Fibroblast of skin of right quadriceps (primary cell): ENCODE measurements at regions not wholly inside any gene's neighbourhood (a gene's known extent, or its start where the extent isn't known, plus 50 kb on each side); places are given as distances from the start of the nearest gene placed in this dataset.

Experiments
- DNase-seq: peaks from one replicate; pipeline ENCODE4 v3.0.0-alpha.2; 2013

DNA sequence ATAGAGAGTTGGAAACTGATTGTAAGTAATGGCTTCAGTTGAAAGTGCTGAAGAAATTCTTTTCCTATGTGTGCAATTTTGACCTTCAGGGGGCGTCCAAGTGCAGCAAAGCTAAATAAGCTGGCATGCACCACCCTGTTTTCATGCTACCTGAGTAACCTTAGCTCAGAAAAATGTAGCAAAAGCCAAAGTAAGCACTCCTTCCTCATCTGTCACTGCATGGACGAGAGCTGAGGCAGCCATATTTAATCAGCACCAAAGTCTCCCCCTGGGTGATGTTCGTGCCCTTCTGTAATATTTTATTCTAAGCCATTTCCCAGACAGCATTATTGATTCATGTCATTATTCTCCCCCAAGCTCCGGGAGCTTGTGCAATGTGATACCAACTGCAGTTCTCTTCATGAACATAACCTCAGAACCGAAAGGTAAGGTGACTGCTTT lies 123.1 kb downstream of the RPS12 start:
- peak; percentile 19 for DNase-seq

DNA sequence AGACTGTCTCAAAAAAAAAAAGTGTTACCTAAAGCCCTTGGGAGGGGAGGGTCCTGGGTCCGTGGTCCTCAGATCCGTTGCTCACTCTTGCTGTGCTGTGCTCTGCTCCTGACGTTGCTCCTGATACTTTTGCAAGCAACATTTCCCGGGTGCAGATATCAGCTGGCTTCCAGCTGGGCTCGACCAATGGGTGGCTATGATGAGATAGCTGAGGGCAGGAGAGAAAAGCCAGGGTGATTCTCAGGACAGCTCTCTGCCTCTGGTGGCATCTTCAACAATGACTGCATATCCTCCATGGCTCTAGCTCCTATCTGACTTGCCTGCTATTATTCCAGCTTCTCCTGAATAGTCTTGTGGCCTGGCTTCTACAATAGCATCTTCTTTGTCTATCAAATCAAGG lies 134.5 kb downstream of the RPS12 start:
- no peak for DNase-seq

DNA sequence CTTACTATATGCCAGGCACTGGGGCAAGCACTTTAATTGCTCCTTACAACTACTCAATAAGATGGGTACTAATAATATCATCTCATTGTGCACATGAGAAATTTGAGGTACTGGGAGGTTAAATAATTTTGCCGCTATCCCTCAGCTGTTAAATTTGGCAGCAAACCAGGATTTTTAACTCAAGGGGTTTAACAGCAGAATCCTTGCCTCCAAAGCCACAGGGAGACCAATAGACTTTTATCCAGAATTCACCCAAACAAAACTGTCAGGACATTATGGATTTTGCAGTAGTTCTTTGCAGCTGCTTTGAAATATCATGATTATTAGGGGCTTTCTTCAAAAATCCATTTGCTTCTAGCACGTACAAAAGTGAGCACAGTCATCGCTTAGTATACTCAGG lies 136.2 kb downstream of the RPS12 start:
- no peak for DNase-seq

DNA sequence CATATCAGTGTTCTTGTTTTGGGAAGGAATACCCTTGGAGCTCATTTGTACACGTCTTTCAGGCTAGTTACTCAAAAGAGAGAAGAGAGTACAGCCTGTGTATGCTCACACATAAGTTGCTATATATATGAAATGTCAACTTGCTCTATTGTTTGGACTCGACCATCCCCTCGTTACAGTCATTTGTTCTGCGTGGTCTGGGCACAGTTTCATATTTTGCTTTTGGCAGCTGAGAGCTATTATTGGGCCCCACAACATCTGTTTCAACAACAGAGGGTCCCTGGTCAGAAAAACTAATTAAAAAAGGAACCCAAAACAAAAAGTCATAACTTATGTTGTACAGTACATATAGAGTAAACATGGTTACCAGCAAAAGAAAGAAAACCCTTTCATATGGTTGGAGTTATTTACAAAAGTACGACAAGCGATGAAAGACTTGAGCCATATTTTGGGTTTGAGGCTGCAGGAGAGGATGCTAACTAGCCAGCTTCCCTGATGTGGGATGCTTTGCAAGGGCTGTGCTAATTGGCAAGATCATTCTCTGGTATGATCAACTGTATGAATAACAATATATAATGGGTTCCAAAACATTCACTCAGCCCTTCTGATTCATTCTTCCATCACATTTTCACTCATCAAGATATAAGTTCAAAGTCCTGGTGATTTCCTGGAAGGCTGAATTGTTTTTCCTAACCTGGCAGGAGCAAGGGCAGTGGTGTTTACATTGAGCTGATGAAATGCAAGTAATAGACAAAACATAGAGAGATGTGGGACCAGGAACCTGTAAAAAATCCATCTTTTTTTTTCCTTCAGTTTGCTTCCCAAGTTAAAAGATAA lies 137.9 kb downstream of the RPS12 start:
- DNase-seq: no peak

DNA sequence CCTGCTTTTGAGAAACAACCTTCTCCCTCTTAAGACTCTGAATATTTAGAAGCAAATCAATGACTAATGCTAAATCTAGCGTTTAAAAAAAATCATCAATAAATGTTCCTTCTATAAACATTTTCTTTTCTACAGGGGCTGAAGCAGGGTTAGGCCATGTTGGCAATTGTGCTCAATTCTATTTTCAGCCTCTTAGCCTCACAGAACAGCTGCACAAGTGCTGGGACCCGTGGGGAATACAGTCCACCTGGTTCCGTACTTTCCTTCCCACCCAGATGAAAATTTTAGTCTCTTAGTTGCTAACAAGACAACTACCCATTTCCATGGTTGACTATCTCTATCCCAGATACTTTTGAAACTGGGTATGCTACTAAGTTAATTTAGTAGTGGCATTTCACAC lies 138.6 kb downstream of the RPS12 start:
- no peak for DNase-seq

DNA sequence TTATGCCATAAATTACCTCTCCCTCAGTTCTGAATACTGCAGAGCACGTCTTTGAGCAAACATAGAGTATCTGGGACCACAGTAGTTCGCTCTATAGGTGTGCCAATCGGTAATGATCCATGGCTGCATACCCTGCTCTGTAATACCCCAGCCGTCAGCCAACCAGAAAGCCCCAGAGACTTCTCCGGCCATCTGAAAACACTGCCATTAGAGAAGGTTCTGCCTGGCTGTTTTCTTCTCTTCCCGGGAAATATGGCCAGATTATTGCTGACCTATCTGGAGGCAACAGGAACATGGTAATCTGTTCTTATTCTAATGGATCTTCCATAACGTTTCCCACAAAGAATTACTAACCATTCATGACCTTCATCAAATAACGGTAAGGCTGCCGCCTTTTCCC lies 139.9 kb downstream of the RPS12 start:
- DNase-seq: no peak

DNA sequence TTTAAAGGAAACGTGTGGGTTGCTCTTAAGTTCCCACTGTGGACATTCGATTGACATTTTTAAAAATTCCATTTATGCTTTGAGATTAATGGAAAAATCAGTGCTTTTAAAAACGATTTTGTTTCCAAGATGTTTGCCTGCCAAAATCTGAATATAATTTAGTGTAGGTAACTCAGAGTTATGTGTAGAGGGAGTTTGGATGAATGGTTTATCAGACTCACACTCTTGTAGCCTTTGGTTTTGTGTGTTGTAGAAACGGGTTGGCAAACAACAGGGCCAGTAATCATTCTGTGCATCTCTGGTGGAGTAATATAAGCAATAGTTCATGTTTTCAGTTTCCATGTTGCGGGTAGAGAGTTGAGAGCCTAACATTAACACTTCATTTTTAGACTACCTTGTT lies 140.6 kb downstream of the RPS12 start:
- DNase-seq: no peak

DNA sequence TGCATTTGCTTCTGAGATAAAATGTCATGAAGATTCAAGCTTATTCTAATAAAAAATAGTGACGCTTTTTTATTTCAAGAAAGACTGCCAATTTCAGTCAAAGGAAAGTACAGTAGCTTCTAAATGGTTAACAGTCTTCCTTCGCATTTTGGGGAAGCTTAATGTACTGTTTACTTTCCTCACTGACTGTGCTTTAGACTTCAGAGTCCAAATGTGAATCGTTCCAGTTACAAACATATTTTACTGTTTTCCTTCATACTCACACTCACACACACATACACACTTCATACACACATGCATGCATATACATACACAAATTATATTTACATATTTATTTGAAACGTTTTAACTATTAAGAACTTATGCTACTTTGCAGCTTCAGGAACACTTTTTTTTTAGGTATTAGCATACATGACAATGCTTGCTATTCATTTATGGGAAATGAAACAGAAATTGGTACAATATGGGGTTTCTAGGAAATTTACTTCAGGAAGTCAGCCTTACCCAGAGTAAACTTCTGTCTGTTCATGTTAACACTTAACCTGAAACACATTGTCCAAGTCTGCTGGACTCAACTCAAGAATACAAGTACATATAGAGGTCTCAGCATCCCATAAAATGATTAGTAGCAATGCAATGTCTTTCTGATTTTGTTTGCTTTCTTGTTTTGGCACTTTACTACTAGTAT lies 145.4 kb downstream of the RPS12 start:
- no peak for DNase-seq

DNA sequence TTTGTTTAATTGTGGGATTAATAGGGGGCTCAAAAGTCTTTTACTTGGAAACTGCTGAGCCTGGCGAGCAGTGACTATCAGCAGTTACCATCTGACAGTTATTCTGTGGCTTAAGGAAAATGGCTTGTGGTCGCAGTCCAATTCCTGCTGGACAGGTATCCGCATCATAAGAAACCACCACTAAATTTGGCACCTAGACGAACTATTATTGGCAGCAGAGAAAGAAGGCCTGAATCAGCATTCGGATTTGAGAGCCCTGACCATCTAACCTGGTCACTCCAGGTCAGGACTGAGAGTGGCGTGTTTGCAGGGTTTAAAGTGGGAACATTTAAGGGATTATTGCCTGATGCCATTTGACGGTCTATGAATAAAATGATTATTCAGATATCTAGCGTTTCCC lies 146.4 kb downstream of the RPS12 start:
- DNase-seq: no peak

DNA sequence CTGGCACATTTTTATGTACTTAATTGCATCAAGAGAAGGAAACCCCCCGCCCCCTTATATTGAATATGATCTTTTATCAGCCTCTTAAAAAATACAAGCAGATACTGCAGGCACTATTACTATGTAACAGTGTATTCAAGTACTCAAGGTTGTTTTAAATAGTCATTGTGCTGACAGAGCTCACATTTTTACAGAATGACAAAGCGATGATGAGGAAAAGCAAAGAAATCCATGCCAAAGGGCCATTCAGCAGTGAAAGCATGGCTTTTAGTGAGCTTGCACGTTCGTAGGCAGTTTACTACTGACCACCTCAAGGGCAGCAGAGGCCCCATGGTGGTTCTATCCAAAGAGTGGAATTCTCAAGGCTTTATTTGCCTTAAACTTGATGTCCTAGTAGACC lies 146.8 kb downstream of the RPS12 start:
- peak; percentile 64 for DNase-seq

DNA sequence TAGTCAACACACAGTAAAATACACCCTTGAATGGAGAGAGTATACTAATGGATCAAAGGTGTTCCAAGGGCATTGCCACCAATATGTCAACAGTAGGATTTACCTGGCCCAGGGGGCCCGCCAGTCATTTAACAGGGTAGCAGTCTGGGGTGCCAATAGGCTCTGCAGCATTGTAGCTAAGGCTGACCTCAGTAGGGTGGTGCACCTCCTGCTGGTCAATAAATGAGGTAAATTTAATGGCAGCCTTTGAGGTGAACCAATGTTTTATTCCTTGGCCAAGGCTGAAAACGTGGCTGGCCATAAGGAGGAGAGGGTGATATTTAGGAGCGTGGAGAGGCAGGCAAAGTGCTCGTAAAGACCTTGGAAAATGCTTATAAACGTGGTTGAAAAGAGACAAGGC lies 147.2 kb downstream of the RPS12 start:
- DNase-seq: no peak

DNA sequence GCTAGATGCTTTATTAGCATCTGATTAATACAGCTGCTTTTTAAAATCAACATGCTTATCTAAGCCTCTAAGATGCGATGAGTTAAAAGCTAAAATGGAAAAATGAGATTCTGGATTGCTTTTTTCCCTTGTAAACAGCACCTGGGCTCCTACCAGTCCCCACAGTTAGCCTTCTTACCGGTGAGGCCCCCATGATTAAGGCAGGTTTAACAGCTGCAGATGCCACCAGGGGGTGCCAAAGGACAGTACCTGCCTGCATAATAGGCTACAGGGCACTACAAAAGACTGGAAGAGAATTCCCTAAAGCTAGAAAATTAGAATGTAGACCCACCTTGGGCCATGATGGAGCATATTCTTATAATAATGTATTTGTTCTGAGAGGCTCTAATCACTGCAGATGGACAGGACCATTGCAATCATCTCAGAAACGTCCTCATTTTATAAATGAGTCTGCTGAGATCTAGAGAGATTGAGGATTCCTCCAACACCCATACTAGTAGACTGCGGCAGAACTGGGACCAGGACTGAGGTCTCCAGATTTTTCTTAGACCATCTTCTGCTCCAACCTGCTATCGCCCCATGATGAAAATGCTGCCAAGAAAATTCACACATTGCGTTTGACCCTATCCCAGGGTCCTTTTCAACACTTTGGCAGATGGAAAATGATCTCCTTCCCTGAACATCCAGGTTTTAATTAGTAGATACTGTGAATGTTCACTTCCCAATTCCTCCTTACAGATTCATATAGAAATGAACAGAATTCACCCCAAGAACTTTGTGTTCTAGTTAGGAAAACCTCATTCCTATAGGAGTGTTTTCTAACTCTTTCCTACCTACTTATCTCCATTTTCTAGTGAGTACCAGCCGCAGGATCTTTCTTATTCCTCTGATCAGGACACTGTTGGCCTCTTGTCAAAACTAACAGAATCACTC lies 148.8 kb downstream of the RPS12 start:
- DNase-seq: peak; percentile 35

DNA sequence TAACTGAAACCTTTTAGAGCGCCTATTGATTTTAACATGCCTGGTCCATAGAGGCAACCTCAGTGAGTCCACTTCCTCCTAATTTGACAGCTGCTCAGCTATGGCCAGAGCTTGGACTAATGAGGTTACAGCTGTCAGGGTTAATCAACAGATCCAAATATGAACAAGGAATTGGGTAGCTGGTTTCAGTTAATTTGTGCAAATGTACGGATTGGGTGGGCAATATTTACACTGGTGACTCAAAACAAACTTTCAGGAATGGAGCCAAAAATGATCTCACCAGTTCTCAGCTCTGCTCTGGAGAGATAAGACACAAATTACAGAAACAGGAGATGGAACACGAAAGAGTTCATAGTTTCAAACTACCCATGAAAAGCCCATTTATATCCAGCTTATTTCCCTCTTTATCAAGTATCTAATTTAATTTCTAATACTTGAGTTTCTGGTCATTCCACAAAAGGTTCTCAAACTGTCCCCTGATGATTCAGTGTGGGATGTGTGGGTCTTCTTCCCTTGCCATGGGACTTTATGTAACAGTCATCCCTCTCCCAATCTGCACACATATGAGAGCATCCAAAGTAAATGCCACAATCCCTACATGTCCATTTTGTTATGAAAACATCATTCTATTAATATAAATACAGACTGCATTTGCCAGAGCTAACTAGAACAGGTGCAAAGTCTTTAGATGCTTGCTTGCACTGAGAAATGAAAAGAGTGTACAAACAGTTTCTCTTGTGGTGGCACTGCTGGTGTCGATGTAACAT lies 149.9 kb downstream of the RPS12 start:
- DNase-seq: peak; percentile 24

DNA sequence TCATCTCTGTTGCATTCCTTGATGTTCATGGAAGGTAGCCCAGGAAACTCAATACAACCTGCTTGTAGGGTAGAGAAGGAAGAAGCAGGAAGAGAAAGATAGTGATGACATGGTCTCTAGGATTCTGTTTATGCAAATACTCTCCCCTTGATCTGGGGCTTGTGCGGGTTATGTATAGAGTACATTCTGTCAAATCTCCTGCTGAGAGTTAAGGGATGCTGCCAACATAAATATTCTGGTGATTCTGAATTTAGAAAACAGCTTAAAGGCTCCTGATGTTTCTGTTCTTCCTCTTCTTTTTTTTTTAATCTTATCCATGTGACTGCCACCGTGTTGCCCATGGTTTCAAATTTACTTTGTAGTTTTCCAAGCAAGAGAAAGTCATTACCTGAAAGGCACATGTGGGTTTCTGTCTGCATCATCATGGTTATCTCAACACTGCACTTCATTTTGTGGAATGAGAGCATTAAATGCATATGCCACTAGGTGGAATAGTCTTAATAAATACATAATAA lies 150.6 kb downstream of the RPS12 start:
- no peak for DNase-seq

DNA sequence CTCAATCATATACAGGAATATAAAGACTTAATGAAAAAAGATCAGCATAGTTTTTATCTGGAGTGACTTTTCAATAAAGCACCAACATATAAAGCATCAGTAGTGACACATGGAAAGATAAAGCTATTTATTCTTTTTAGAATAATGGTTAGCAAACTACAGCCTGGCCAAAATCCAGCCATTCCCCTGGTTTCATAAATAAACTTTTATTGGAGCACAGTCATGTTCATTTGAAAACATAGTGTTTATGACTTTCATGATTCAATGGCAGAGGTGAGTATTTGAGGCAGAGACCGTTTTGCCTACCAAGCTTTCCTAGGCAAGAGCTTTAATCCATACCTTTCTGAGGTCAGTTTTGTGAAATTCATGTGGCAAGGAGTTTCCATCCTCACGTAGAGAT lies 153.5 kb downstream of the RPS12 start:
- no peak for DNase-seq

DNA sequence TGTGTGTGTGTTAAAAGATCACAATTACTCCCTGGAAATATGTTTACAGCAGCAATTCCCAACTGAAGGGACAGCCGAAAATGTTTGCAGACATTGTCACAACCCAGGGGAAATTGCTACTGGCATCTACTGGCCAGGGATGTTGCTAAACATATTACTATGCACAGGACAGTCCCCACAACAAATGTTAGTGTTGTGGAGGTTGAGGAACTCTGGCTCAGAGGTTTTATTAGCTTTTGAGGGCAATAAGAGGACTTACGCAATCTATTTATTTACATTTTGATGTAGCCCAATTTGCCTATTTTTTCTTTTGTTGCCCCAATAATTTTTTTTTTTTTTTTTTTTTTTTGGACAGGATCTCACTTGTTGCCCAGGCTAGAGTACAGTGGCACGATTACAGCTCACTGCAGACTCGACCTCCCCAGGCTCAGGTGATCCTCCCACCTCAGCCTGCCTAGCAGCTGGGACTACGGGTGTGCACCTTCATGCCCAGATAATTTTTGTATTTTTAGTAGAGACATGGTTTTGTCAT lies 154.1 kb downstream of the RPS12 start:
- DNase-seq: no peak

DNA sequence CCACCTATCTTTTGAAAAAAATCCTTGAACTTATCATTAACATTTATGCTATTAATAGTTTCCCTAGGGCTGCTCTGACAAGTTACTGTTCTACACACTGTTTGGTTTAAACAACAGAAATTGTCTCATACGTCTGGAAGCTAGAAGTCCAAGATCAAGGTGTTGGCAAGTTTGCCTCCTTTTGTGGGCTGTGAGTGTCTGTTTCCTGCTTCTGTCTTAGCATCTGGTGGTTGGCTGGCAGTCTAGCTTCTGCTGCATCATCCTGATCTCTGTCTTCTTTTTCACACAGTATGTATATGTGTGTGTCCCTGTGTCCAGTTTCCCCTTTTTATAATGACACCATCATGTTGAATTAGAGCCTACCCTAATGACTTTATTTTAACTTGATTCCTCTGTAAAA lies 154.8 kb downstream of the RPS12 start:
- no peak for DNase-seq

DNA sequence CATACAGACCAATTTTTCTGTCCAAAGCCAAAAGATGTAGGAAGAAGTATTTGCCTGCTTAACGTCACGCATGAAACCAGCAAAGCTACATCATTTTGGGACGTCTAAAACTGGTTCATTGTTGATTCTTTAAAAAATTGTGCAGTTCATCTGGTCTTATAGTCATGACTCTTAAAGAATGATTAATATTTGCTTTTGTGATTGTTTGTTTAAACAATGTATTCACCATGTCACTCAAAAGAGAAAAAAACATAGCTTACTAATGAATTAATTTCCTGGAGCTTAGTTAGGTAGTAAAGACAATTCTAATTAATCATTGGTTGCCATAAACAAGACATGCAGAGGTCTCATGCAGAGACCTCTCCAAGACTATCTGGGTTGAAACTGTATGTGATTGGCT lies 157.3 kb downstream of the RPS12 start:
- DNase-seq: no peak

DNA sequence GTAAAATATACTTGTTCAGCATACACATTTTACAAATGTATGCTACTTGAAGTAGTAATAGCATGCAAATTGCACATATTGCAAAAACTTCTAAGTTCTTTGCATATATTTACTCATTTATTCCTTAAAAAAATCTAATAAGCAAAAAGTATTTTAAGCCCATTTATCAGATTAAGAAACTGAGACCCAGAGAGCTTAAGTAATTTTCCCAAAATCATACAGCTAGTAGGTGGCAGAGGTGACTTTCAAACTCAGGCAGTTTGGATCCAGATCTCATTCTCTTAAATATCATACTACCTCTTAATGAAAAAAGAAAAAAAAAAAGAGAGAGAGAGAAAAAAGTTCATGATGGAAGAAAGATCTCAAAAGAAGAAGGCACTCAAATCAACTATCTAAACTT lies 157.9 kb downstream of the RPS12 start:
- no peak for DNase-seq

DNA sequence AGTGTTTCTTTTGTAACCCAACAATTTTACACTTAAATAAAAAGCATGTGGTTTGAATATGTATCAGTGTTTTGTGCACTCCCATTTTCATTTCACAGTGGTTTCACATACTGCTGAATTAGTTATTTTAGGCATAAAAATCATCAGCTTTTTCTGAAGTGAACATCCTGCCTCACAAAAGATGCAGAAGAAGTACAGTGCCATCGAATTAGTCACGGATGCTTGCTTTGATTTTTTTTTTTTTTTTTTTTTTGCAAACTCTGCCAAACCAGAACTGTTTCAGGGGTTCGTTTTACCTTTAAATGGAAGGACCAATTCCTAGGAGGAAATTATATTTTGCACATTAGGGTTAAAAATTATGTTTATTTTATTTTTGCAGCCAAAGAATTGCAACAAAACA lies 158.6 kb downstream of the RPS12 start:
- no peak for DNase-seq

DNA sequence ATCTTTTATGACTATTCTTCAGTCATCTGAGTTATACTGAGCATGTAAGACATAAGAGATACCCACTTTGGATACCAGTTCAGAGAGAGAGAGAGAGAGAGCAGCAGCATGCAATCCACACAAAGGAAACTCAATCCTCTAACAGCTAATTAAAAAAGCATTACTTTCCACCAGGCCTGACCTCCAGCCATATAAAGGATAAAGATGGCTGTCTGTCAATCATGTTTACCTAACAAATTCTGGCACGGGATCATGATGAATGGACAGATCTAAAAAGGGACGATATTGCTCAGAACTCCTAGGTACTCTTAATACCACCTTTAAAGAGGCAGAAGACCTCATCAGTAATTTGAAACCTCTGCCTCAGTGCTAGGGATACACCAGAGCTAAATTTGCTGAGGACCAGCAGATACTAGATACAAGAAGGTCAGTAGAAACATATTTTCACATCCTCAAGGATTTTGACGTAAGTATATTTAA lies 159.2 kb downstream of the RPS12 start:
- DNase-seq: no peak

DNA sequence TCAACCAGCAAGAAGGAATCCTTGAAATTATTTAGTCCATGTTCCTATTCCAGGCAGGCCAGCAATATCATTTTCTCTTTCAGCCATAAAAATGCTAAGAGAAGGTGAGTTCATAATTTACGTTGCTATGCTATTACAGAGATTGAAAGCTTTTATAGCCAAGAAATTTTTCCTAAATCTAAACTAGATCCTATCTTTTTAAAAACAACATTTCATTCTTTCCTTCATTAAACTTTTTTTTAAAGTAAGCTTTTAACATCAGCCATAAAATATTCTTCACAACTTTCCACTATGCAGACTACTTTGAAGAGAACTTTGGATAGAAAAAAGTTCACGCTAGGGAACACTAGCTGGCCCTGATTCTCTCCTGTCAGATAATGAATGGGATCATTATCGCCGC lies 159.8 kb downstream of the RPS12 start:
- DNase-seq: no peak
